Ishikawa (cell line): ENCODE measurements at regions not wholly inside any gene's neighbourhood (a gene's known extent, or its start where the extent isn't known, plus 50 kb on each side); places are given as distances from the start of the nearest gene placed in this dataset.

Experiments
- CEBPB ChIP-seq: IDR thresholded peaks from 2 replicates; pipeline ENCODE4 v1.6.1; 2012
- CREB1 ChIP-seq: IDR thresholded peaks from 2 replicates; pipeline ENCODE4 v1.6.1; 2012; ENCODE audit warnings: low read depth
- EGR1 ChIP-seq: IDR thresholded peaks from 2 replicates; pipeline ENCODE4 v1.6.1; 2012
- EP300 ChIP-seq: IDR thresholded peaks from 2 replicates; pipeline ENCODE4 v1.6.1; 2012; ENCODE audit warnings: borderline replicate concordance
- FOXM1 ChIP-seq: IDR thresholded peaks from 2 replicates; pipeline ENCODE4 v1.6.1; 2012; ENCODE audit warnings: low read depth, borderline replicate concordance
- NFIC ChIP-seq: IDR thresholded peaks from 2 replicates; pipeline ENCODE4 v1.6.1; 2012
- RAD21 ChIP-seq: IDR thresholded peaks from 2 replicates; pipeline ENCODE4 v1.6.1; 2012; ENCODE audit warnings: low read depth
- REST ChIP-seq: IDR thresholded peaks from 2 replicates; pipeline ENCODE4 v1.6.1; 2012; ENCODE audit warnings: low read depth, mild to moderate bottlenecking
- TAF1 ChIP-seq: IDR thresholded peaks from 2 replicates; pipeline ENCODE4 v1.6.1; 2012; ENCODE audit warnings: low read depth, mild to moderate bottlenecking
- TCF12 ChIP-seq: IDR thresholded peaks from 2 replicates; pipeline ENCODE4 v1.6.1; 2012; ENCODE audit warnings: low read depth
- TEAD4 ChIP-seq: IDR thresholded peaks from 2 replicates; pipeline ENCODE4 v1.6.1; 2012
- USF1 ChIP-seq: IDR thresholded peaks from 2 replicates; pipeline ENCODE4 v1.6.1; 2012
- YY1 ChIP-seq: IDR thresholded peaks from 2 replicates; pipeline ENCODE4 v1.6.1; 2012; ENCODE audit warnings: low read depth
- ZBTB7A ChIP-seq: IDR thresholded peaks from 2 replicates; pipeline ENCODE4 v1.6.1; 2012; ENCODE audit warnings: low read depth
- TF ChIP-seq, protein P1 (sequence below): IDR thresholded peaks from 2 replicates; pipeline ENCODE4 v1.6.1; 2012

DNA sequence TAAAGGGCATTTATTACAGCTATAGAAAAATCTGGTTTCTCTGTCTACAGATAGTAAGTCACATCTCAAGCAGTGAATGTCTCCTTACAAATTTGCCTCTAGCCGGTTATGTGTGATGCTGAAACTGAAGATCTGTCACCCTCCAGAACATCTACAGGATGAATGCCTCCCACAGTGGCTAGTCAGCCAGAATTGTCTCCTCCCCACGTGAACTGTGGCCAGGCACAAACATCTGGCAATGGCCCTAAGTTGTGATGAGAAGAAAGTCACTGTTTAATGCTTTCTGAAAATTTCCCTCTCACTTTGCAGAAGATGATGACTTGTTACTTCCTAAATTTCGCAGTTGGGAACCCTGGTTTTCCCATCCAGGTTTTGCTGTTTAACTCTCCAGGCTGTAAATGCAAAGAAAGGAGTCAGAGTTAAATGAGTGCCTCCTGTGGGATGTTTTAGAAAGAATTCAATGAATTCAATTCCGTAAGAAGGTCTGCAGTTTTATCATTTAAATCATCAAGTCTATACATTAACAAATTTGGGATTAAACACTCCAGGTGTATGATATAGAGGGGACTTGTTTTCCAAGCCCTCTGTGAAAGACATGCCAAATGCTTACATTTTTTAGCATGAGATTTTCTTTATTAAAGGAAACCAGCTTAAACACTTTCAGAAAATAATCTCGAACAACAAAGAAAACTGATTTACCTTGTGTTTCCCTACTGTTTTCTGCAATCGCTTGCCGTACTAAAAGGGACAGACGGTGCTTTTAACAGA lies 55.4 kb upstream of the TLR3 start:
- no peak for TF ChIP-seq USF1
- no peak for TF ChIP-seq TEAD4
- no peak for TF ChIP-seq CEBPB
- TF ChIP-seq REST: no peak
- TF ChIP-seq YY1: no peak
- no peak for TF ChIP-seq TAF1
- TF ChIP-seq EGR1: no peak
- TF ChIP-seq NFIC: no peak
- no peak for TF ChIP-seq TCF12
- TF ChIP-seq RAD21: no peak
- no peak for TF ChIP-seq EP300
- no peak for TF ChIP-seq CREB1
- TF ChIP-seq, protein P1, sequence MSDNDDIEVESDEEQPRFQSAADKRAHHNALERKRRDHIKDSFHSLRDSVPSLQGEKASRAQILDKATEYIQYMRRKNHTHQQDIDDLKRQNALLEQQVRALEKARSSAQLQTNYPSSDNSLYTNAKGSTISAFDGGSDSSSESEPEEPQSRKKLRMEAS: no peak
- TF ChIP-seq FOXM1: no peak
- no peak for TF ChIP-seq ZBTB7A

DNA sequence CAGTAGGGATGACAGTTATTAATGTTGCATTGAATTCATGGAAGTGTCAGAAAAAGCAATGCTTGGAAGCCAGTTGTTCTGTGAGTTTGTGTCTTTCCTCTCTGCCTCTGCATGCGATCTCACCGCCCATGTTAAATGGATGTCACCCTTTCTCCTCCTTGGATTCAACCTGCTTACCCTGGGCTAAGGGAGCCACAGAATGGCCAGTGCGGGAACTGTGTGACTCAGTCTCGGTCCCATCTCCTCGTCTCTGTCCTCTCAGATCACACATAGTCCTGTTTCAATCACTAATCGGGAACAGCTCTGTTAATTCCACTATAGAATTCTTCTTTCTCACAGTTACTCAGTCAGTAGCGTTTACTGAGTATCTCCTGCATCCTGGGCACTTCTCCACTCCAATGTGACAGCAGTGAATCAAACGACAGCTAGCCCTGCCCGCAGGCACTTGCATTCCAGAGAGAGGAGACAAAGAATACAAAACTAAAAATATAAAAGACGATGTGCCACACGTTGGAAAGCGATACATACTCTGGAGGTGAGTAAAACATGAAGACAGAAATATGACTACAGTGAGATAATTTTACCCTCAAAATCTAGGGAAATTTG lies 53.6 kb upstream of the TLR3 start:
- TF ChIP-seq FOXM1 (no peak), TEAD4 (no peak), EGR1 (no peak), TCF12 (no peak), TAF1 (no peak), CEBPB (no peak), REST (no peak), ZBTB7A (no peak), CREB1 (no peak), RAD21 (no peak), USF1 (no peak), NFIC (no peak)

GRCh38 chr4:186016796-186017195 lies 52.2 kb upstream of the TLR3 start:
- TF ChIP-seq CREB1 (no peak), REST (no peak), TAF1 (no peak), CEBPB (no peak), EGR1 (no peak), EP300 (no peak), NFIC (no peak), YY1 (no peak), ZBTB7A (no peak), RAD21 (no peak), FOXM1 (no peak), TEAD4 (no peak)
- TF ChIP-seq, protein P1: no peak

DNA sequence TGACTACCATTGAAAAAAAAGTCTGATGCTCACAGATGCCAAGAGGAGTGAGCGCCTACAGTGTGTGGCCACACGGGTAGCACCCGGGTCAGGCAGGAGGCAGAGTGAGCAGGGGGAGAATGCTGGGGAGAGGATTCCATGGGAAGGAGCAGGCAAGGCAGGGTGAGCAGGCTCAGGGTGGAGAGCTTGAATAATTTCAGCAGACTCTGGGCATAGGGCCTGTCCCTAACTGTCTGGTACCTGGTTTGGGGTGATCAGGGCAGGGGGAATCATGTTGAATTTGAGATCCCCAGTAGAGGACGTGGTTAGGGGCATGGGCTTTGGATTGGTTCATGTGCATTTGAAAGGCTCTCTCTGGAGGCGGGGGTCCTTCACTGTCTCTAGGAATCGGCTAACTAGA lies 51.2 kb upstream of the TLR3 start:
- TF ChIP-seq ZBTB7A: no peak
- no peak for TF ChIP-seq EP300
- no peak for TF ChIP-seq EGR1
- TF ChIP-seq CREB1: no peak
- no peak for TF ChIP-seq TAF1
- no peak for TF ChIP-seq CEBPB
- TF ChIP-seq TCF12: no peak
- TF ChIP-seq TEAD4: no peak
- TF ChIP-seq FOXM1: no peak
- TF ChIP-seq, protein P1: no peak
- no peak for TF ChIP-seq NFIC
- no peak for TF ChIP-seq REST
- no peak for TF ChIP-seq RAD21
- TF ChIP-seq YY1: no peak
- no peak for TF ChIP-seq USF1
